HAP-1 (cell line): ENCODE measurements at regions not wholly inside any gene's neighbourhood (a gene's known extent, or its start where the extent isn't known, plus 50 kb on each side); places are given as distances from the start of the nearest gene placed in this dataset.

Experiments
- DNase-seq, 2 experiments: peaks; one replicate each; pipeline ENCODE4 v3.0.0-alpha.2; 2016 to 2020; ENCODE audit warnings: low spot score in 2 of 2
- H3K27me3 ChIP-seq: fragments of 250-450 bp; sonication (Bioruptor Pico); 2 replicates; pipeline ENCODE4 v1.5.1; 2020; ENCODE audit warnings: low read depth, mild to moderate bottlenecking, moderate library complexity
- H3K36me3 ChIP-seq: fragments of 250-450 bp; sonication (Bioruptor Pico); replicated peaks from 2 replicates; pipeline ENCODE4 v1.5.1; 2020; ENCODE audit warnings: mild to moderate bottlenecking
- H3K4me1 ChIP-seq: fragments of 250-450 bp; sonication (Bioruptor Pico); 2 replicates; pipeline ENCODE4 v1.5.1; 2020; ENCODE audit warnings: mild to moderate bottlenecking
- H3K4me3 ChIP-seq: fragments of 250-450 bp; sonication (Bioruptor Pico); 2 replicates; pipeline ENCODE4 v1.5.1; 2020; ENCODE audit warnings: mild to moderate bottlenecking, moderate library complexity
- H3K9me3 ChIP-seq: fragments of 250-450 bp; sonication (Bioruptor Pico); 2 replicates; pipeline ENCODE4 v1.5.1; 2020; ENCODE audit warnings: mild to moderate bottlenecking, moderate library complexity
- in situ Hi-C: fragments of 300-500 bp; cut with MboI; formaldehyde crosslinking; loops from 3 replicates; pipeline ENCODE4 v1.14.3; 2020; ENCODE audit warnings: low sequenced_read_pairs, inconsistent platforms, mixed read lengths

- Histone ChIP-seq H3K4me3 (no peak overlapping the region), H3K9me3 (no peaks in the 10 kb centered on the region), H3K4me1 (no peaks in the 10 kb centered on the region), H3K36me3 (no peaks in the 10 kb centered on the region), H3K27me3 (no peaks in the 10 kb centered on the region)
- DNase-seq, result no peak
- in situ Hi-C loops, result no loop called here
Measured at GRCh38 chr9:109974143-109974917, 194.3 kb downstream of the PALM2AKAP2 start.

- H3K27me3 ChIP-seq, result no peaks in the 10 kb centered on the region
- no peak overlapping the region for H3K4me3 ChIP-seq
- in situ Hi-C loops, result no loop called here
- H3K4me1 ChIP-seq, result no peaks in the 10 kb centered on the region
- H3K9me3 ChIP-seq, result no peaks in the 10 kb centered on the region
- no peaks in the 10 kb centered on the region for H3K36me3 ChIP-seq
- DNase-seq, result no peak
Measured at GRCh38 chr9:109974918-109975276, 194.9 kb downstream of the PALM2AKAP2 start.

GRCh38 chr9:109975574-109976295, 195.7 kb downstream of the PALM2AKAP2 start:
- no peaks in the 10 kb centered on the region for H3K4me1 ChIP-seq
- H3K36me3 ChIP-seq, result no peaks in the 10 kb centered on the region
- in situ Hi-C loops, result no loop called here
- no peak for DNase-seq
- H3K9me3 ChIP-seq, result no peaks in the 10 kb centered on the region
- no peak overlapping the region for H3K4me3 ChIP-seq
- H3K27me3 ChIP-seq, result no peaks in the 10 kb centered on the region

GRCh38 chr9:109976303-109976702, 196.3 kb downstream of the PALM2AKAP2 start:
- Histone ChIP-seq H3K4me3 (no peak overlapping the region), H3K9me3 (no peaks in the 10 kb centered on the region), H3K4me1 (no peaks in the 10 kb centered on the region), H3K27me3 (no peaks in the 10 kb centered on the region), H3K36me3 (no peaks in the 10 kb centered on the region)
- DNase-seq, result no peak
- in situ Hi-C loops, result no loop called here

GRCh38 chr9:109977521-109977920, 197.5 kb downstream of the PALM2AKAP2 start:
- H3K9me3 ChIP-seq, result no peaks in the 10 kb centered on the region
- no peaks in the 10 kb centered on the region for H3K27me3 ChIP-seq
- H3K4me3 ChIP-seq, result no peak overlapping the region
- H3K4me1 ChIP-seq, result no peaks in the 10 kb centered on the region
- DNase-seq, result no peak
- in situ Hi-C loops, result no loop called here
- no peaks in the 10 kb centered on the region for H3K36me3 ChIP-seq

- in situ Hi-C loops, result no loop called here
- H3K9me3 ChIP-seq, result no peaks in the 10 kb centered on the region
- no peak for DNase-seq
- no peak overlapping the region for H3K4me3 ChIP-seq
- H3K27me3 ChIP-seq, result no peaks in the 10 kb centered on the region
- no peaks in the 10 kb centered on the region for H3K4me1 ChIP-seq
- H3K36me3 ChIP-seq, result no peaks in the 10 kb centered on the region
Measured at GRCh38 chr9:109981091-109981490, 201.1 kb downstream of the PALM2AKAP2 start.

- no peak for DNase-seq
- Histone ChIP-seq H3K4me1 (no peaks in the 10 kb centered on the region), H3K9me3 (no peaks in the 10 kb centered on the region), H3K4me3 (no peak overlapping the region), H3K27me3 (0 out of 2 replicates have a peak, but pooled peaks cover 2% of the 10 kb centered on the region), H3K36me3 (no peaks in the 10 kb centered on the region)
- in situ Hi-C loops, result no loop called here
Measured at GRCh38 chr9:109986521-109986991, 206.6 kb downstream of the PALM2AKAP2 start.

GRCh38 chr9:109989296-109989695, 209.3 kb downstream of the PALM2AKAP2 start:
- DNase-seq, result no peak
- no peaks in the 10 kb centered on the region for H3K9me3 ChIP-seq
- 0 out of 2 replicates have a peak, but pooled peaks cover 2% of the 10 kb centered on the region for H3K27me3 ChIP-seq
- no peaks in the 10 kb centered on the region for H3K36me3 ChIP-seq
- H3K4me3 ChIP-seq, result no peak overlapping the region
- no peaks in the 10 kb centered on the region for H3K4me1 ChIP-seq
- in situ Hi-C loops, result no loop called here

GRCh38 chr9:109990541-109990940, 210.5 kb downstream of the PALM2AKAP2 start:
- in situ Hi-C loops, result no loop called here
- Histone ChIP-seq H3K9me3 (no peaks in the 10 kb centered on the region), H3K27me3 (0 out of 2 replicates have a peak, but pooled peaks cover 2% of the 10 kb centered on the region), H3K4me1 (no peaks in the 10 kb centered on the region), H3K36me3 (no peaks in the 10 kb centered on the region), H3K4me3 (no peak overlapping the region)
- DNase-seq, result no peak

GRCh38 chr9:109992293-109992692, 212.3 kb downstream of the PALM2AKAP2 start:
- no peak overlapping the region for H3K4me3 ChIP-seq
- H3K4me1 ChIP-seq, result no peaks in the 10 kb centered on the region
- no peaks in the 10 kb centered on the region for H3K9me3 ChIP-seq
- in situ Hi-C loops, result no loop called here
- no peaks in the 10 kb centered on the region for H3K27me3 ChIP-seq
- DNase-seq, result no peak
- H3K36me3 ChIP-seq, result no peaks in the 10 kb centered on the region

GRCh38 chr9:109993250-109993978, 213.4 kb downstream of the PALM2AKAP2 start:
- Histone ChIP-seq H3K36me3 (no peaks in the 10 kb centered on the region), H3K27me3 (no peaks in the 10 kb centered on the region), H3K9me3 (no peaks in the 10 kb centered on the region), H3K4me3 (no peak overlapping the region), H3K4me1 (no peaks in the 10 kb centered on the region)
- no peak for DNase-seq
- in situ Hi-C loops, result no loop called here

- in situ Hi-C loops, result no loop called here
- no peaks in the 10 kb centered on the region for H3K27me3 ChIP-seq
- no peaks in the 10 kb centered on the region for H3K4me1 ChIP-seq
- H3K36me3 ChIP-seq, result no peaks in the 10 kb centered on the region
- no peaks in the 10 kb centered on the region for H3K9me3 ChIP-seq
- DNase-seq, result no peak
- H3K4me3 ChIP-seq, result no peak overlapping the region
Measured at GRCh38 chr9:109994141-109994540, 213.8 kb downstream of the C9orf152 start.

GRCh38 chr9:109996936-109997580, 210.9 kb downstream of the C9orf152 start:
- H3K36me3 ChIP-seq, result no peaks in the 10 kb centered on the region
- no peaks in the 10 kb centered on the region for H3K27me3 ChIP-seq
- H3K4me1 ChIP-seq, result no peaks in the 10 kb centered on the region
- in situ Hi-C loops, result no loop called here
- no peak overlapping the region for H3K4me3 ChIP-seq
- H3K9me3 ChIP-seq, result no peaks in the 10 kb centered on the region
- DNase-seq, result no peak
